Peyer's patch (tissue), 4 donors: ENCODE measurements at regions not wholly inside any gene's neighbourhood (a gene's known extent, or its start where the extent isn't known, plus 50 kb on each side); places are given as distances from the start of the nearest gene placed in this dataset.

Experiments
- DNase-seq, 3 donors: peaks; one replicate each; pipeline ENCODE4 v3.0.0-alpha.2; 2017 to 2019
- H3K27ac ChIP-seq, 4 donors: fragments of 200-600 bp; sonication (generic); one replicate each; pipeline ENCODE4 v1.5.1; 2016 to 2019
- H3K27me3 ChIP-seq, 2 donors: fragments of 200-600 bp; sonication (generic); one replicate each; pipeline ENCODE4 v1.5.1; 2019
- H3K36me3 ChIP-seq, 3 donors: fragments of 200-600 bp; sonication (generic); one replicate each; pipeline ENCODE4 v1.5.1; 2016 to 2019
- H3K4me1 ChIP-seq, 4 donors: fragments of 200-600 bp; sonication (generic); one replicate each; pipeline ENCODE4 v1.5.1; 2016 to 2019
- H3K4me3 ChIP-seq, 4 donors: fragments of 200-600 bp; sonication (generic); 1 replicate in 3 of 4; 2 replicates in 1 of 4; pipeline ENCODE4 v1.5.1; 2016 to 2019; ENCODE audit warnings: mild to moderate bottlenecking in 1 of 4
- H3K9me3 ChIP-seq, 4 donors: fragments of 200-600 bp; sonication (generic); one replicate each; pipeline ENCODE4 v1.5.1; 2016 to 2019; ENCODE audit warnings: mild to moderate bottlenecking in 1 of 4
- CTCF ChIP-seq, 6 experiments: fragments of 450-650 bp in 4 of 6; fragments of 200-600 bp in 2 of 6; sonication (generic) in 1 of 6; IDR thresholded peaks; one replicate each; pipeline ENCODE4 v1.5.1; 2017 to 2019; ENCODE audit warnings: antibody characterized with exemption in 6 of 6, mild to moderate bottlenecking in 3 of 6, moderate library complexity in 1 of 6
- POLR2A ChIP-seq, 2 donors: fragments of 450-650 bp; IDR thresholded peaks; one replicate each; pipeline ENCODE4 v1.5.1; 2017; ENCODE audit warnings: antibody characterized with exemption in 2 of 2, mild to moderate bottlenecking in 2 of 2, moderate library complexity in 2 of 2

- no peak overlapping the region for H3K4me3 ChIP-seq
- no peak for DNase-seq
- no peak overlapping the region for H3K27ac ChIP-seq
- H3K27me3 ChIP-seq: no peaks in the 10 kb centered on the region
- H3K9me3 ChIP-seq: no peaks in the 10 kb centered on the region
- no peaks in the 10 kb centered on the region for H3K36me3 ChIP-seq
- no peaks in the 10 kb centered on the region for H3K4me1 ChIP-seq
- TF ChIP-seq POLR2A (IDR thresholded peaks at IDR 0.05): no peak
- TF ChIP-seq CTCF (IDR thresholded peaks at IDR 0.05): no peak
Measured at GRCh38 chr3:1945698-1946097, 153.0 kb upstream of the CNTN4 start.

- Histone ChIP-seq H3K27me3 (no peaks in the 10 kb centered on the region), H3K27ac (no peak overlapping the region)
- TF ChIP-seq CTCF (IDR thresholded peaks at IDR 0.05) (no peak), POLR2A (IDR thresholded peaks at IDR 0.05) (no peak)
Measured at GRCh38 chr3:1953536-1953935, 145.1 kb upstream of the CNTN4 start.

GRCh38 chr3:1954632-1955031 lies 144.0 kb upstream of the CNTN4 start:
- Histone ChIP-seq H3K4me1 (no peaks in the 10 kb centered on the region), H3K9me3 (no peaks in the 10 kb centered on the region), H3K4me3 (no peak overlapping the region), H3K27me3 (no peaks in the 10 kb centered on the region), H3K36me3 (no peaks in the 10 kb centered on the region), H3K27ac (no peak overlapping the region)
- TF ChIP-seq CTCF (IDR thresholded peaks at IDR 0.05) (no peak), POLR2A (IDR thresholded peaks at IDR 0.05) (no peak)
- no peak for DNase-seq

More at GRCh38 chr3:1953536-1953935, 145.1 kb upstream of the CNTN4 start:
- H3K4me1 ChIP-seq: no peaks in the 10 kb centered on the region
- H3K36me3 ChIP-seq: no peaks in the 10 kb centered on the region
- H3K9me3 ChIP-seq: no peaks in the 10 kb centered on the region
- no peak overlapping the region for H3K4me3 ChIP-seq
- DNase-seq: no peak

GRCh38 chr3:1955170-1955569 lies 143.5 kb upstream of the CNTN4 start:
- Histone ChIP-seq H3K27me3 (no peaks in the 10 kb centered on the region), H3K27ac (no peak overlapping the region), H3K9me3 (no peaks in the 10 kb centered on the region), H3K4me3 (no peak overlapping the region), H3K36me3 (no peaks in the 10 kb centered on the region), H3K4me1 (no peaks in the 10 kb centered on the region)
- DNase-seq: no peak
- TF ChIP-seq POLR2A (IDR thresholded peaks at IDR 0.05): no peak

GRCh38 chr3:1955750-1956149 lies 142.9 kb upstream of the CNTN4 start:
- H3K27me3 ChIP-seq: no peaks in the 10 kb centered on the region
- no peaks in the 10 kb centered on the region for H3K9me3 ChIP-seq
- H3K36me3 ChIP-seq: no peaks in the 10 kb centered on the region
- no peaks in the 10 kb centered on the region for H3K4me1 ChIP-seq
- no peak overlapping the region for H3K4me3 ChIP-seq
- no peak overlapping the region for H3K27ac ChIP-seq
- TF ChIP-seq CTCF (IDR thresholded peaks at IDR 0.05) (no peak), POLR2A (IDR thresholded peaks at IDR 0.05) (no peak)
- DNase-seq: no peak

GRCh38 chr3:1960506-1960905 lies 138.2 kb upstream of the CNTN4 start:
- H3K36me3 ChIP-seq: no peaks in the 10 kb centered on the region
- no peaks in the 10 kb centered on the region for H3K27me3 ChIP-seq
- no peaks in the 10 kb centered on the region for H3K9me3 ChIP-seq
- no peak overlapping the region for H3K27ac ChIP-seq
- TF ChIP-seq POLR2A (IDR thresholded peaks at IDR 0.05) (no peak), CTCF (IDR thresholded peaks at IDR 0.05) (no peak)
- DNase-seq: no peak
- no peaks in the 10 kb centered on the region for H3K4me1 ChIP-seq
- no peak overlapping the region for H3K4me3 ChIP-seq
